Activated naive CD4-positive, alpha-beta T cell treated with anti-CD3 and anti-CD28 coated beads, Interleukin-2, amount 10 ng/mL, durations not matched to agents 7 days and 5 days (primary cell): ENCODE measurements at regions not wholly inside any gene's neighbourhood (a gene's known extent, or its start where the extent isn't known, plus 50 kb on each side); places are given as distances from the start of the nearest gene placed in this dataset.

ENCODE experiments used
- CTCF ChIA-PET: fragments of 350-600 bp; sonication (Branson Sonifier 250); formaldehyde crosslinking; loops from one replicate; lab custom pipeline; 2021; ENCODE audit warnings: antibody characterized with exemption; lab: Charles Lee
- DNase-seq: peaks from one replicate; pipeline ENCODE4 v3.0.0-alpha.2; 2020
- H3K27ac Mint-ChIP-seq: one replicate; pipeline ENCODE4 v1.8.0; 2021; ENCODE audit warnings: mild to moderate bottlenecking, moderate library complexity, mixed read lengths
- H3K27me3 Mint-ChIP-seq: one replicate; pipeline ENCODE4 v1.8.0; 2021; ENCODE audit warnings: mild to moderate bottlenecking, mixed read lengths
- H3K36me3 Mint-ChIP-seq: one replicate; pipeline ENCODE4 v1.8.0; 2021; ENCODE audit warnings: mixed read lengths
- H3K4me1 Mint-ChIP-seq: one replicate; pipeline ENCODE4 v1.8.0; 2021; ENCODE audit warnings: mixed read lengths
- H3K4me3 Mint-ChIP-seq: one replicate; pipeline ENCODE4 v1.8.0; 2021; ENCODE audit warnings: mild to moderate bottlenecking, moderate library complexity, mixed read lengths
- H3K9me3 Mint-ChIP-seq: one replicate; pipeline ENCODE4 v1.8.0; 2021; ENCODE audit warnings: mixed read lengths

GRCh38 chr20:19100975-19101374, 111.5 kb upstream of the SLC24A3 start:
- no peak for DNase-seq
- no peak overlapping the region for H3K4me3 Mint-ChIP-seq
- CTCF ChIA-PET = no interaction called here
- no peaks in the 10 kb centered on the region for H3K27me3 Mint-ChIP-seq
- no peaks in the 10 kb centered on the region for H3K9me3 Mint-ChIP-seq
- H3K27ac Mint-ChIP-seq = no peak overlapping the region
- H3K36me3 Mint-ChIP-seq = no peaks in the 10 kb centered on the region
- H3K4me1 Mint-ChIP-seq = no peaks in the 10 kb centered on the region

GRCh38 chr20:19104186-19104585, 108.3 kb upstream of the SLC24A3 start:
- CTCF ChIA-PET = no interaction called here

GRCh38 chr20:19108155-19108554, 104.3 kb upstream of the SLC24A3 start:
- H3K36me3 Mint-ChIP-seq = no peaks in the 10 kb centered on the region
- H3K4me1 Mint-ChIP-seq = no peaks in the 10 kb centered on the region
- H3K27me3 Mint-ChIP-seq = no peaks in the 10 kb centered on the region
- no peak overlapping the region for H3K27ac Mint-ChIP-seq
- no peak for DNase-seq
- no peak overlapping the region for H3K4me3 Mint-ChIP-seq
- no peaks in the 10 kb centered on the region for H3K9me3 Mint-ChIP-seq
- CTCF ChIA-PET = no interaction called here

More at GRCh38 chr20:19104186-19104585, 108.3 kb upstream of the SLC24A3 start:
- no peaks in the 10 kb centered on the region for H3K27me3 Mint-ChIP-seq
- H3K27ac Mint-ChIP-seq = no peak overlapping the region
- no peak for DNase-seq
- H3K4me1 Mint-ChIP-seq = no peaks in the 10 kb centered on the region
- no peak overlapping the region for H3K4me3 Mint-ChIP-seq
- H3K9me3 Mint-ChIP-seq = no peaks in the 10 kb centered on the region
- no peaks in the 10 kb centered on the region for H3K36me3 Mint-ChIP-seq

- CTCF ChIA-PET = no interaction called here
- H3K27me3 Mint-ChIP-seq = no peaks in the 10 kb centered on the region
- H3K4me3 Mint-ChIP-seq = no peak overlapping the region
- no peaks in the 10 kb centered on the region for H3K36me3 Mint-ChIP-seq
- no peaks in the 10 kb centered on the region for H3K9me3 Mint-ChIP-seq
- H3K4me1 Mint-ChIP-seq = no peaks in the 10 kb centered on the region
- H3K27ac Mint-ChIP-seq = no peak overlapping the region
- no peak for DNase-seq
Measured at GRCh38 chr20:19110285-19110684, 102.2 kb upstream of the SLC24A3 start.

- Mint-ChIP-seq H3K9me3 (no peaks in the 10 kb centered on the region), H3K27me3 (no peaks in the 10 kb centered on the region), H3K4me1 (no peaks in the 10 kb centered on the region), H3K27ac (no peak overlapping the region), H3K36me3 (no peaks in the 10 kb centered on the region), H3K4me3 (no peak overlapping the region)
- CTCF ChIA-PET = no interaction called here
- no peak for DNase-seq
Measured at GRCh38 chr20:19110881-19111460, 101.5 kb upstream of the SLC24A3 start.

GRCh38 chr20:19112828-19113227, 99.6 kb upstream of the SLC24A3 start:
- no peak for DNase-seq
- H3K9me3 Mint-ChIP-seq = no peaks in the 10 kb centered on the region
- CTCF ChIA-PET = no interaction called here
- H3K27me3 Mint-ChIP-seq = no peaks in the 10 kb centered on the region
- no peaks in the 10 kb centered on the region for H3K36me3 Mint-ChIP-seq
- H3K27ac Mint-ChIP-seq = no peak overlapping the region
- H3K4me1 Mint-ChIP-seq = no peaks in the 10 kb centered on the region
- H3K4me3 Mint-ChIP-seq = no peak overlapping the region

- DNase-seq = no peak
- Mint-ChIP-seq H3K9me3 (no peaks in the 10 kb centered on the region), H3K4me1 (no peaks in the 10 kb centered on the region), H3K27ac (no peak overlapping the region), H3K27me3 (no peaks in the 10 kb centered on the region), H3K36me3 (no peaks in the 10 kb centered on the region), H3K4me3 (no peak overlapping the region)
- CTCF ChIA-PET = no interaction called here
Measured at GRCh38 chr20:19113343-19113930, 99.0 kb upstream of the SLC24A3 start.

GRCh38 chr20:19114410-19114809, 98.0 kb upstream of the SLC24A3 start:
- Mint-ChIP-seq H3K4me1 (no peaks in the 10 kb centered on the region), H3K4me3 (no peak overlapping the region), H3K36me3 (no peaks in the 10 kb centered on the region), H3K9me3 (no peaks in the 10 kb centered on the region), H3K27ac (no peak overlapping the region), H3K27me3 (no peaks in the 10 kb centered on the region)
- CTCF ChIA-PET = interaction anchor here (1.3 kb wide), 1 partner anchor 99 kb away, joined by 3 read pairs; no protein-coding TSS in a partner anchor
- no peak for DNase-seq

GRCh38 chr20:19115581-19115980, 96.9 kb upstream of the SLC24A3 start:
- H3K4me1 Mint-ChIP-seq = no peaks in the 10 kb centered on the region
- H3K27me3 Mint-ChIP-seq = no peaks in the 10 kb centered on the region
- H3K9me3 Mint-ChIP-seq = no peaks in the 10 kb centered on the region
- H3K4me3 Mint-ChIP-seq = no peak overlapping the region
- no peaks in the 10 kb centered on the region for H3K36me3 Mint-ChIP-seq
- CTCF ChIA-PET = interaction anchor here (1.3 kb wide), 1 partner anchor 98 kb away, joined by 3 read pairs; no protein-coding TSS in a partner anchor
- DNase-seq = no peak
- no peak overlapping the region for H3K27ac Mint-ChIP-seq

GRCh38 chr20:19120011-19120410, 92.4 kb upstream of the SLC24A3 start:
- no peak for DNase-seq
- Mint-ChIP-seq H3K4me1 (no peaks in the 10 kb centered on the region), H3K9me3 (no peaks in the 10 kb centered on the region), H3K27ac (no peak overlapping the region), H3K4me3 (no peak overlapping the region), H3K36me3 (no peaks in the 10 kb centered on the region), H3K27me3 (no peaks in the 10 kb centered on the region)
- CTCF ChIA-PET = no interaction called here

- no peak overlapping the region for H3K27ac Mint-ChIP-seq
- no peaks in the 10 kb centered on the region for H3K4me1 Mint-ChIP-seq
- CTCF ChIA-PET = no interaction called here
- no peaks in the 10 kb centered on the region for H3K27me3 Mint-ChIP-seq
- no peaks in the 10 kb centered on the region for H3K36me3 Mint-ChIP-seq
- no peak for DNase-seq
- no peaks in the 10 kb centered on the region for H3K9me3 Mint-ChIP-seq
- no peak overlapping the region for H3K4me3 Mint-ChIP-seq
Measured at GRCh38 chr20:19120569-19120968, 91.9 kb upstream of the SLC24A3 start.

GRCh38 chr20:19121463-19121862, 91.0 kb upstream of the SLC24A3 start:
- Mint-ChIP-seq H3K27ac (no peak overlapping the region), H3K4me1 (no peaks in the 10 kb centered on the region), H3K9me3 (no peaks in the 10 kb centered on the region), H3K27me3 (no peaks in the 10 kb centered on the region), H3K36me3 (no peaks in the 10 kb centered on the region), H3K4me3 (no peak overlapping the region)
- DNase-seq = no peak
- CTCF ChIA-PET = no interaction called here

- DNase-seq = no peak
Measured at GRCh38 chr20:19121916-19122315, 90.5 kb upstream of the SLC24A3 start.

GRCh38 chr20:19122395-19122794, 90.0 kb upstream of the SLC24A3 start:
- Mint-ChIP-seq H3K4me1 (no peaks in the 10 kb centered on the region), H3K27ac (no peak overlapping the region), H3K36me3 (no peaks in the 10 kb centered on the region), H3K27me3 (no peaks in the 10 kb centered on the region), H3K4me3 (no peak overlapping the region), H3K9me3 (no peaks in the 10 kb centered on the region)
- CTCF ChIA-PET = no interaction called here
- DNase-seq = no peak

More at GRCh38 chr20:19121916-19122315, 90.5 kb upstream of the SLC24A3 start:
- no peaks in the 10 kb centered on the region for H3K36me3 Mint-ChIP-seq
- no peak overlapping the region for H3K27ac Mint-ChIP-seq
- CTCF ChIA-PET = no interaction called here
- H3K4me3 Mint-ChIP-seq = no peak overlapping the region
- H3K9me3 Mint-ChIP-seq = no peaks in the 10 kb centered on the region
- H3K27me3 Mint-ChIP-seq = no peaks in the 10 kb centered on the region
- H3K4me1 Mint-ChIP-seq = no peaks in the 10 kb centered on the region

- CTCF ChIA-PET = no interaction called here
- Mint-ChIP-seq H3K4me1 (no peaks in the 10 kb centered on the region), H3K27me3 (no peaks in the 10 kb centered on the region), H3K9me3 (no peaks in the 10 kb centered on the region), H3K27ac (no peak overlapping the region), H3K4me3 (no peak overlapping the region), H3K36me3 (no peaks in the 10 kb centered on the region)
- no peak for DNase-seq
Measured at GRCh38 chr20:19125508-19125907, 86.9 kb upstream of the SLC24A3 start.
